ENCODE measurements at regions not wholly inside any gene's neighbourhood (a gene's known extent, or its start where the extent isn't known, plus 50 kb on each side); places are given as distances from the start of the nearest gene placed in this dataset.

DNA sequence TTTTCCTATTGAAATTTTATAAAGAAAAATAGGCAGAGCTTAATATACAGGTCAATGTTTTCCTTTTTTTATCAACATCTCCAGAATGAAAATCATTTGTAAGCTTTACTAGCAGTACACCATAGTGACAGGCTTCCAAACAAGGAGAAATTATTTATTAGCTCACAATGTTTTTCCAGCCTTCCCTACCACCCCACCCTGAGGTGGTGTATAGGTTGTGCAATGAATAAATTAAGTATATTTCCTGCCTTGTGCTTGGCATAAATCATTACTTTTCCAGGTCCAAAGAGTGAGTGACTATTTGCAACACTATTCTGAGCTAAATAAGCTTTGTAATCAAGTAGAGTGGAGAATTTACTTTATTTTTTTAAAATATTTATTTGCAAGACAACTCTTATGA, 876.2 kb upstream of the POU3F3 start:
- Histone ChIP-seq H3K4me3 (ENCODE audit: low read depth, low read length) (no peak overlapping the region), H3K27me3 (ENCODE audit: control insufficient read depth, insufficient read depth, low read length) (no peaks in the 10 kb centered on the region), H3K27ac (ENCODE audit: low read depth, low read length) (no peak overlapping the region), H3K9me3 (ENCODE audit: control insufficient read depth, insufficient read depth, low read length) (peaks cover 3% of the 10 kb centered on the region; the same call in 1 of the 2 replicates)
- CTCF ChIA-PET: no interaction called here
- no peak for DNase-seq (ENCODE audit: low read depth, low spot score)
- TF ChIP-seq, protein P1, sequence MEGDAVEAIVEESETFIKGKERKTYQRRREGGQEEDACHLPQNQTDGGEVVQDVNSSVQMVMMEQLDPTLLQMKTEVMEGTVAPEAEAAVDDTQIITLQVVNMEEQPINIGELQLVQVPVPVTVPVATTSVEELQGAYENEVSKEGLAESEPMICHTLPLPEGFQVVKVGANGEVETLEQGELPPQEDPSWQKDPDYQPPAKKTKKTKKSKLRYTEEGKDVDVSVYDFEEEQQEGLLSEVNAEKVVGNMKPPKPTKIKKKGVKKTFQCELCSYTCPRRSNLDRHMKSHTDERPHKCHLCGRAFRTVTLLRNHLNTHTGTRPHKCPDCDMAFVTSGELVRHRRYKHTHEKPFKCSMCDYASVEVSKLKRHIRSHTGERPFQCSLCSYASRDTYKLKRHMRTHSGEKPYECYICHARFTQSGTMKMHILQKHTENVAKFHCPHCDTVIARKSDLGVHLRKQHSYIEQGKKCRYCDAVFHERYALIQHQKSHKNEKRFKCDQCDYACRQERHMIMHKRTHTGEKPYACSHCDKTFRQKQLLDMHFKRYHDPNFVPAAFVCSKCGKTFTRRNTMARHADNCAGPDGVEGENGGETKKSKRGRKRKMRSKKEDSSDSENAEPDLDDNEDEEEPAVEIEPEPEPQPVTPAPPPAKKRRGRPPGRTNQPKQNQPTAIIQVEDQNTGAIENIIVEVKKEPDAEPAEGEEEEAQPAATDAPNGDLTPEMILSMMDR (IDR thresholded peaks at IDR 0.05; ENCODE audit: low read depth, low read length): no peak
- POLR2A ChIA-PET: no interaction called here

DNA sequence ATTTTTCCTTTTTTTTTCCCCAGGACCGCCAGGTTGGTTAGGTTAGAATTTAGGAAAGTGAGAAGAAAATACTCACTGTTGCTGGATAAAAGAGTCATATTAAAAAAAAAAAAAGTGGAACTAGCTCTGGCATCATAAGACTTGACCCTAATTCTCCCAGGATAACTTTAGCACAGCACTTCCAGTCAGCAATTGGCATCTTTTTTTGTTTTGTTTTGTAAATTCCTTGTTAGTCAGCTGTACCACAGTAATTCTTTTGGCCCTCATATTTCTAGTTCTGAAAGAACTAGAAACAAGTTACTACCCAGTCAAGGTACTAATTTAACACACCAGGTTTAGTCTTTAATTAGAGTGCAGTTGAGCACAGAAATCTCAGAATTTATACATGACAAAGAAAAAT, 873.5 kb upstream of the POU3F3 start:
- Histone ChIP-seq H3K9me3 (ENCODE audit: control insufficient read depth, insufficient read depth, low read length) (peaks cover 4% of the 10 kb centered on the region), H3K4me3 (ENCODE audit: low read depth, low read length) (no peak overlapping the region), H3K27me3 (ENCODE audit: control insufficient read depth, insufficient read depth, low read length) (no peaks in the 10 kb centered on the region), H3K27ac (ENCODE audit: low read depth, low read length) (no peak overlapping the region)
- TF ChIP-seq, protein P1 (IDR thresholded peaks at IDR 0.05; ENCODE audit: low read depth, low read length): no peak
- DNase-seq (ENCODE audit: low read depth, low spot score): no peak
- CTCF ChIA-PET: no interaction called here
- POLR2A ChIA-PET: no interaction called here

DNA sequence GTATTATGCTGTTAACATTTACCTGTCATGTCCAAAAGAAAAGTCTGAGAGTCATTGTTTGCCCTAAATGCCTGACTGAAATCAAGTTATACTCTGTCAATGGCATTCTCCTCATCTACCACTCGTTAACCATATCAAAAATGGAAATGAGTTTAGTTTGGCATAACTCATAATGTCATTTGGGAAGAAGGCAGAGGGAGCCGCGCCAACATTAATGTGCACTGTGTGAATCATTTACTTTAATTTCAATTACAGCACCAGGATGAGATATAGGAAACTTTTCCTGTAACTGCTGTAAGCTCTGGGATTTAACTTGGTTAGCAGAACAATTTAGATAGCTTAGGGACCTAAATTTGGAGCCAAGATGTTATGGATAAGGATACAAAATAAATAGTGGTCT, 871.2 kb upstream of the POU3F3 start:
- Histone ChIP-seq H3K9me3 (ENCODE audit: control insufficient read depth, insufficient read depth, low read length) (peaks cover 9% of the 10 kb centered on the region), H3K27ac (ENCODE audit: low read depth, low read length) (no peak overlapping the region), H3K4me3 (ENCODE audit: low read depth, low read length) (no peak overlapping the region), H3K27me3 (ENCODE audit: control insufficient read depth, insufficient read depth, low read length) (no peaks in the 10 kb centered on the region)
- ChIA-PET CTCF (no interaction called here), POLR2A (no interaction called here)
- no peak for DNase-seq (ENCODE audit: low read depth, low spot score)
- TF ChIP-seq, protein P1 (IDR thresholded peaks at IDR 0.05; ENCODE audit: low read depth, low read length): no peak

DNA sequence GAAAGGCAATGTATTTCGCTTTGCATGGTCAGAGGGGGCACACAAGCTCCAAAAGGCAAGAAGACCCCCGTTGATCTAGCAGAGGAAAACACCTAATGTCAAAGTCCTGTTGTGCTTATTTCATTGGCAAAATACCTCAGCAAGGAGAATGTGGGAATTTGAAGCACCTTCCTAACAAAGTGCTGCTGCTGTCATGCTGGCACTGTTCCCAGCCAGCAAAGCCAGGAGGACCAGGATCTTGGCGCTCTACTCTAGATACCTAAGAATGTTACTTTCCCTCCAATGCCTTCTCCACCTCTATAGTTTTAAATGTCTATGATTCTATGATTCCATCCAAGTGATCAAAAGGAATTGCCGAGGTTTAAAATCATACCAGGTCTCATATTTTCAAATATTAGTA, 867.9 kb upstream of the POU3F3 start:
- TF ChIP-seq, protein P1 (IDR thresholded peaks at IDR 0.05; ENCODE audit: low read depth, low read length): no peak
- no peak overlapping the region for H3K27ac ChIP-seq (ENCODE audit: low read depth, low read length)
- no peak overlapping the region for H3K4me3 ChIP-seq (ENCODE audit: low read depth, low read length)
- POLR2A ChIA-PET: no interaction called here
- no peaks in the 10 kb centered on the region for H3K27me3 ChIP-seq (ENCODE audit: control insufficient read depth, insufficient read depth, low read length)
- H3K9me3 ChIP-seq (ENCODE audit: control insufficient read depth, insufficient read depth, low read length): peaks cover 11% of the 10 kb centered on the region
- no peak for DNase-seq (ENCODE audit: low read depth, low spot score)
- CTCF ChIA-PET: no interaction called here

DNA sequence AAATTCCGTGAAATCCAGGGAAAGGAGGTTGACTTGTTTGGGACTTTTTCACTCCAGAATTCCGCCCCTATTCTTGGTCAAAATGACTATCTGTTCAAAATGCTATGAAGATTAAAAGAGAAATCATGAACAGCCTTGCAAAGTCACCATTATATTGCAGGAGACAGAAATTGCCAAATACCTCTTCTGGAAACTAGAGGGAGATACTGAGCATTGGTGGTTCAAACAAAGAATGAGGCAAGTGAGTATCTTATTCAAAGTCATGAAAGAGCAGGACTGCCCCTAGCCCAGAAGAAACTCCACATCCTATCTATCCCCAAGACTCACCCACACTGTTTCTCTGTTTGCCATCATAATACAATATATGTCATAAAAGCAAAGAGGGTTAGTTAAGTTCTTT, 862.3 kb upstream of the POU3F3 start:
- CTCF ChIA-PET: no interaction called here
- H3K9me3 ChIP-seq (ENCODE audit: control insufficient read depth, insufficient read depth, low read length): peaks cover 10% of the 10 kb centered on the region
- no peak overlapping the region for H3K4me3 ChIP-seq (ENCODE audit: low read depth, low read length)
- H3K27me3 ChIP-seq (ENCODE audit: control insufficient read depth, insufficient read depth, low read length): no peaks in the 10 kb centered on the region
- H3K27ac ChIP-seq (ENCODE audit: low read depth, low read length): no peak overlapping the region
- POLR2A ChIA-PET: no interaction called here
- DNase-seq (ENCODE audit: low read depth, low spot score): no peak
- TF ChIP-seq, protein P1 (IDR thresholded peaks at IDR 0.05; ENCODE audit: low read depth, low read length): no peak

Measured in AG04450 (cell line).